Adrenal gland (tissue), 5 donors: ENCODE measurements at regions not wholly inside any gene's neighbourhood (a gene's known extent, or its start where the extent isn't known, plus 50 kb on each side); places are given as distances from the start of the nearest gene placed in this dataset.

ENCODE experiments used
- POLR2A ChIP-seq, 2 donors: fragments of 450-650 bp; IDR thresholded peaks; one replicate each; pipeline ENCODE4 v1.6.1; 2017; ENCODE audit warnings: antibody characterized with exemption in 2 of 2, mild to moderate bottlenecking in 2 of 2, moderate library complexity in 1 of 2
- TF ChIP-seq, protein P1 (sequence below), 6 experiments: fragments of 450-650 bp in 4 of 6; fragments of 200-600 bp in 2 of 6; sonication (generic) in 1 of 6; IDR thresholded peaks; 1 replicate in 5 of 6; 2 replicates in 1 of 6; pipeline versions ENCODE4 v1.5.1 to v1.8.0; 2016 to 2021; ENCODE audit warnings: antibody characterized with exemption in 6 of 6, mild to moderate bottlenecking in 2 of 6, moderate library complexity in 1 of 6
- donor health status: DM: no; HTN: no; CAD: no.

GRCh38 chr12:124704619-124705018 lies 137.2 kb upstream of the NCOR2 start:
- TF ChIP-seq, protein P1, sequence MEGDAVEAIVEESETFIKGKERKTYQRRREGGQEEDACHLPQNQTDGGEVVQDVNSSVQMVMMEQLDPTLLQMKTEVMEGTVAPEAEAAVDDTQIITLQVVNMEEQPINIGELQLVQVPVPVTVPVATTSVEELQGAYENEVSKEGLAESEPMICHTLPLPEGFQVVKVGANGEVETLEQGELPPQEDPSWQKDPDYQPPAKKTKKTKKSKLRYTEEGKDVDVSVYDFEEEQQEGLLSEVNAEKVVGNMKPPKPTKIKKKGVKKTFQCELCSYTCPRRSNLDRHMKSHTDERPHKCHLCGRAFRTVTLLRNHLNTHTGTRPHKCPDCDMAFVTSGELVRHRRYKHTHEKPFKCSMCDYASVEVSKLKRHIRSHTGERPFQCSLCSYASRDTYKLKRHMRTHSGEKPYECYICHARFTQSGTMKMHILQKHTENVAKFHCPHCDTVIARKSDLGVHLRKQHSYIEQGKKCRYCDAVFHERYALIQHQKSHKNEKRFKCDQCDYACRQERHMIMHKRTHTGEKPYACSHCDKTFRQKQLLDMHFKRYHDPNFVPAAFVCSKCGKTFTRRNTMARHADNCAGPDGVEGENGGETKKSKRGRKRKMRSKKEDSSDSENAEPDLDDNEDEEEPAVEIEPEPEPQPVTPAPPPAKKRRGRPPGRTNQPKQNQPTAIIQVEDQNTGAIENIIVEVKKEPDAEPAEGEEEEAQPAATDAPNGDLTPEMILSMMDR (IDR thresholded peaks at IDR 0.05): no peak
- TF ChIP-seq POLR2A (IDR thresholded peaks at IDR 0.05): no peak
